MCF 10A (cell line): ENCODE measurements at regions not wholly inside any gene's neighbourhood (a gene's known extent, or its start where the extent isn't known, plus 50 kb on each side); places are given as distances from the start of the nearest gene placed in this dataset.

Source experiments
- BruUV-seq: library from RNA; stranded (reverse); fragments of 400-500 nt; replicated peaks from 2 replicates; lab custom pipeline; 2021; lab: Mats Ljungman, UMichigan
- CTCF ChIA-PET: fragments of 300-600 bp; sonication (Branson Sonifier 250); formaldehyde crosslinking; extraction: SDS; loops from one replicate; lab custom pipeline; 2021; ENCODE audit warnings: antibody characterized with exemption, inconsistent platforms; lab: Yijun Ruan, JAX
- POLR2A ChIA-PET: fragments of 300-600, 350-650 bp; sonication (Branson Sonifier 250); formaldehyde crosslinking; extraction: SDS; loops from one replicate; lab custom pipeline; 2020; ENCODE audit warnings: antibody characterized with exemption, inconsistent platforms; lab: Yijun Ruan, JAX
- DNase-seq: peaks from one replicate; pipeline ENCODE4 v3.0.0-alpha.2; 2018; ENCODE audit not compliant: unreplicated experiment
- H3K27ac Mint-ChIP-seq: one replicate; pipeline ENCODE4 v1.8.0; 2022; ENCODE audit warnings: mild to moderate bottlenecking, low read depth, mixed read lengths; ENCODE audit not compliant: unreplicated experiment
- H3K27me3 Mint-ChIP-seq: one replicate; pipeline ENCODE4 v1.8.0; 2022; ENCODE audit warnings: mixed read lengths; ENCODE audit not compliant: insufficient read depth, unreplicated experiment
- H3K36me3 Mint-ChIP-seq: one replicate; pipeline ENCODE4 v1.8.0; 2022; ENCODE audit warnings: mild to moderate bottlenecking, moderate library complexity, mixed read lengths; ENCODE audit not compliant: insufficient read depth, unreplicated experiment
- H3K4me1 Mint-ChIP-seq: one replicate; pipeline ENCODE4 v1.8.0; 2022; ENCODE audit warnings: mixed read lengths; ENCODE audit not compliant: insufficient read depth, unreplicated experiment
- H3K4me3 Mint-ChIP-seq: one replicate; pipeline ENCODE4 v1.8.0; 2022; ENCODE audit warnings: mild to moderate bottlenecking, moderate library complexity, mixed read lengths; ENCODE audit not compliant: unreplicated experiment
- H3K9me3 Mint-ChIP-seq: one replicate; pipeline ENCODE4 v1.8.0; 2022; ENCODE audit warnings: mixed read lengths; ENCODE audit not compliant: unreplicated experiment
- CTCF ChIP-seq: fragments of 200-600 bp; IDR thresholded peaks from one replicate; pipeline ENCODE4 v1.8.0; 2022; ENCODE audit warnings: antibody characterized with exemption, mild to moderate bottlenecking; ENCODE audit not compliant: unreplicated experiment
- intact Hi-C: fragments of 100-400 bp; cut with micrococcal nuclease; formaldehyde crosslinking; loops from 2 replicates; pipeline ENCODE4 v1.14.1; 2022

GRCh38 chr1:219330001-219330400 is 156.3 kb downstream of the LYPLAL1 start:
- H3K36me3 Mint-ChIP-seq: no peaks in the 10 kb centered on the region
- intact Hi-C loops: no loop called here
- ChIA-PET CTCF (interaction anchor here (1.3 to 1.4 kb wide), 2 partner anchors 9 to 24 kb away, joined by 3 to 4 read pairs; no protein-coding TSS in a partner anchor), POLR2A (no interaction called here)
- DNase-seq: no peak
- peaks cover 8% of the 10 kb centered on the region for H3K4me1 Mint-ChIP-seq
- peaks cover 11% of the 10 kb centered on the region for H3K9me3 Mint-ChIP-seq
- peaks cover 100% of the 10 kb centered on the region for H3K27me3 Mint-ChIP-seq
- no peak overlapping the region for H3K4me3 Mint-ChIP-seq
- BruUV-seq: no TSS peak
- no peak overlapping the region for H3K27ac Mint-ChIP-seq
- TF ChIP-seq CTCF: no peak

- intact Hi-C loops: loop anchor here (5.0 to 10.0 kb wide), 2 partner anchors 242 to 985 kb away; partner anchors contain the start of gene TGFB2
- H3K9me3 Mint-ChIP-seq: peaks cover 11% of the 10 kb centered on the region
- CTCF ChIA-PET: interaction anchor here (1.3 kb wide), 1 partner anchor 24 kb away, joined by 3 read pairs; no protein-coding TSS in a partner anchor
These were observed 155.9 kb downstream of the LYPLAL1 start for GRCh38 chr1:219329578-219329977.

GRCh38 chr1:219326843-219327242 is 153.2 kb downstream of the LYPLAL1 start:
- POLR2A ChIA-PET: no interaction called here
- H3K27ac Mint-ChIP-seq: no peak overlapping the region

More at GRCh38 chr1:219329578-219329977, 155.9 kb downstream of the LYPLAL1 start:
- Mint-ChIP-seq H3K27ac (no peak overlapping the region), H3K36me3 (no peaks in the 10 kb centered on the region), H3K27me3 (peaks cover 100% of the 10 kb centered on the region), H3K4me1 (peaks cover 12% of the 10 kb centered on the region), H3K4me3 (no peak overlapping the region)
- BruUV-seq: no TSS peak
- DNase-seq: no peak
- TF ChIP-seq CTCF: no peak
- POLR2A ChIA-PET: no interaction called here

More at GRCh38 chr1:219326843-219327242, 153.2 kb downstream of the LYPLAL1 start:
- intact Hi-C loops: loop anchor here (5.0 to 10.0 kb wide), 2 partner anchors 240 to 982 kb away; partner anchors contain the start of gene TGFB2
- no TSS peak for BruUV-seq
- Mint-ChIP-seq H3K4me3 (no peak overlapping the region), H3K27me3 (peaks cover 100% of the 10 kb centered on the region), H3K9me3 (peaks cover 11% of the 10 kb centered on the region), H3K36me3 (no peaks in the 10 kb centered on the region), H3K4me1 (peaks cover 16% of the 10 kb centered on the region)
- DNase-seq: no peak
- TF ChIP-seq CTCF: no peak
- CTCF ChIA-PET: interaction anchor here (0.6 to 1.0 kb wide), 3 partner anchors 59 to 235 kb away, joined by 3 to 6 read pairs (median 4); no protein-coding TSS in a partner anchor
